GM18508 (cell line): ENCODE measurements at regions not wholly inside any gene's neighbourhood (a gene's known extent, or its start where the extent isn't known, plus 50 kb on each side); places are given as distances from the start of the nearest gene placed in this dataset.
"Not testable (repeated sequence)": the region's sequence is repeated elsewhere in the genome, so short reads cannot be mapped to it uniquely, and the experiment has no call there.

Experiments
- ATAC-seq: cut with Tn5 transposase; IDR thresholded peaks from one replicate; pipeline ENCODE4 v1.9.1; 2021; ENCODE audit warnings: moderate number of reproducible peaks; ENCODE audit not compliant: insufficient read depth, unreplicated experiment

GRCh38 chr21:43291347-43291950, 122.6 kb downstream of the CRYAA start:
- no peak for ATAC-seq

GRCh38 chr21:43290421-43291346, 121.9 kb downstream of the CRYAA start:
- no peak for ATAC-seq

- no peak for ATAC-seq
Observed at GRCh38 chr21:43289966-43290365, 121.2 kb downstream of the CRYAA start.

GRCh38 chr21:43289442-43289841, 120.6 kb downstream of the CRYAA start:
- ATAC-seq: no peak

- no peak for ATAC-seq
Observed at GRCh38 chr21:43287795-43288755, 119.3 kb downstream of the CRYAA start.

- no peak for ATAC-seq
Observed at GRCh38 chr21:43287111-43287760, 118.4 kb downstream of the CRYAA start.

GRCh38 chr21:43286196-43286595, 117.4 kb downstream of the CRYAA start:
- no peak for ATAC-seq

- ATAC-seq: no peak
Observed at GRCh38 chr21:43284700-43285099, 115.9 kb downstream of the CRYAA start.

- no peak for ATAC-seq
Observed at GRCh38 chr21:43284238-43284637, 115.4 kb downstream of the CRYAA start.

- ATAC-seq: not testable (repeated sequence)
Observed at GRCh38 chr21:43283925-43284221, 115.1 kb downstream of the CRYAA start.

GRCh38 chr21:43283136-43283924, 114.5 kb downstream of the CRYAA start:
- ATAC-seq: no peak

- ATAC-seq: no peak
Observed at GRCh38 chr21:43282358-43283120, 113.7 kb downstream of the CRYAA start.

GRCh38 chr21:43281661-43282357, 113.0 kb downstream of the CRYAA start:
- ATAC-seq: no peak

GRCh38 chr21:43280949-43281633, 112.3 kb downstream of the CRYAA start:
- no peak for ATAC-seq

GRCh38 chr21:43279578-43279894, 110.7 kb downstream of the CRYAA start:
- no peak for ATAC-seq

- ATAC-seq: no peak
Observed at GRCh38 chr21:43278766-43279577, 110.2 kb downstream of the CRYAA start.

GRCh38 chr21:43278359-43278758, 109.6 kb downstream of the CRYAA start:
- no peak for ATAC-seq
